T-cell (primary cell): ENCODE measurements at regions not wholly inside any gene's neighbourhood (a gene's known extent, or its start where the extent isn't known, plus 50 kb on each side); places are given as distances from the start of the nearest gene placed in this dataset.

Experiments
- ATAC-seq, 4 experiments: fragments of 200-7000 bp in 3 of 4; fragments of 150-1000 bp in 1 of 4; cut with Tn5 transposase; replicated peaks in 1 of 4; 1 replicate in 3 of 4; 2 replicates in 1 of 4; pipeline ENCODE4 v1.10.0; 2021; ENCODE audit warnings: moderate library complexity in 3 of 4, mild to moderate bottlenecking in 2 of 4, moderate number of reproducible peaks in 1 of 4
- CTCF ChIA-PET, 2 donors: fragments of 300-600 bp; sonication (Branson Sonifier 250); formaldehyde crosslinking; loops; one replicate each; lab custom pipeline; 2022; ENCODE audit warnings: antibody characterized with exemption in 2 of 2; lab: Charles Lee
- POLR2A ChIA-PET, 2 donors: fragments of 300-600 bp; sonication (Branson Sonifier 250); formaldehyde crosslinking; loops; one replicate each; lab custom pipeline; 2022; ENCODE audit warnings: antibody characterized with exemption in 2 of 2; lab: Charles Lee
- DNase-seq, 35 experiments: peaks; one replicate each; pipeline versions ENCODE4 v3.0.0 to v3.0.0-alpha.2; 2013 to 2023
- H3K27ac ChIP-seq: one replicate; pipeline ENCODE4 v1.5.1; 2013; ENCODE audit warnings: low read length
- H3K27me3 ChIP-seq, 2 experiments: replicated peaks in 1 of 2; 1 replicate in 1 of 2; 2 replicates in 1 of 2; pipeline versions ENCODE4 v1.6.1 to v1.7.0; 2013; ENCODE audit warnings: low read length in 1 of 2, mixed read lengths in 1 of 2; ENCODE audit not compliant: control insufficient read depth in 2 of 2, insufficient read depth in 2 of 2; ENCODE audit errors: extremely low read depth in 1 of 2
- H3K36me3 ChIP-seq, 2 donors: 1 replicate in 1 of 2; 2 replicates in 1 of 2; pipeline versions ENCODE4 v1.6.1 to v1.7.0; 2013; ENCODE audit warnings: low read length in 1 of 2; ENCODE audit not compliant: control insufficient read depth in 2 of 2, insufficient read depth in 1 of 2; ENCODE audit errors: extremely low read depth in 1 of 2
- H3K4me1 ChIP-seq, 2 experiments: 1 replicate in 1 of 2; 2 replicates in 1 of 2; pipeline versions ENCODE4 v1.6.1 to v1.7.0; 2013; ENCODE audit warnings: low read length in 2 of 2, mixed read lengths in 1 of 2; ENCODE audit not compliant: insufficient read depth in 2 of 2, control insufficient read depth in 1 of 2; ENCODE audit errors: extremely low read depth in 1 of 2
- H3K4me3 ChIP-seq, 2 donors: 1 replicate in 1 of 2; 2 replicates in 1 of 2; pipeline versions ENCODE4 v1.5.1 to v1.7.0; 2013; ENCODE audit warnings: mild to moderate bottlenecking in 2 of 2, low read length in 1 of 2, moderate library complexity in 1 of 2; ENCODE audit not compliant: control insufficient read depth in 1 of 2; ENCODE audit errors: extremely low read depth in 1 of 2
- H3K9me3 ChIP-seq: 2 replicates; pipeline ENCODE4 v1.7.0; 2013
- H3K27ac Mint-ChIP-seq, 2 donors: one replicate each; pipeline ENCODE4 v1.8.0; 2020 to 2021; ENCODE audit warnings: mild to moderate bottlenecking in 2 of 2, mixed read lengths in 2 of 2
- H3K27me3 Mint-ChIP-seq, 2 donors: one replicate each; pipeline ENCODE4 v1.8.0; 2021 to 2022; ENCODE audit warnings: mixed read lengths in 2 of 2
- H3K36me3 Mint-ChIP-seq: one replicate; pipeline ENCODE4 v1.8.0; 2021; ENCODE audit warnings: mixed read lengths
- H3K4me1 Mint-ChIP-seq, 3 donors: one replicate each; pipeline ENCODE4 v1.8.0; 2020 to 2022; ENCODE audit warnings: mixed read lengths in 3 of 3, mild to moderate bottlenecking in 1 of 3
- H3K4me3 Mint-ChIP-seq, 3 donors: one replicate each; pipeline ENCODE4 v1.8.0; 2020 to 2022; ENCODE audit warnings: mild to moderate bottlenecking in 3 of 3, mixed read lengths in 3 of 3, moderate library complexity in 3 of 3
- H3K9me3 Mint-ChIP-seq, 3 donors: one replicate each; pipeline ENCODE4 v1.8.0; 2020 to 2022; ENCODE audit warnings: mixed read lengths in 3 of 3
- WGBS: methylation state at CpG from one replicate; pipeline ENCODE4 v1.1.5; 2013; ENCODE audit warnings: missing lambda C conversion rate; ENCODE audit not compliant: insufficient coverage; 5-methylcytosine and 5-hydroxymethylcytosine counted together

- no peaks in the 10 kb centered on the region for H3K36me3 ChIP-seq
- ChIA-PET CTCF (no interaction called here), POLR2A (no interaction called here)
- H3K4me1 ChIP-seq: no peaks in the 10 kb centered on the region
- Mint-ChIP-seq H3K36me3 (no peaks in the 10 kb centered on the region), H3K9me3 (peaks cover 0 to 5% (median 0%) of the 10 kb centered on the region in 3 donors), H3K27ac (no peak overlapping the region), H3K4me3 (no peak overlapping the region), H3K4me1 (no peaks in the 10 kb centered on the region), H3K27me3 (no peaks in the 10 kb centered on the region)
- no peak for DNase-seq
- H3K9me3 ChIP-seq: no peaks in the 10 kb centered on the region
- H3K27me3 ChIP-seq: no peaks in the 10 kb centered on the region
- WGBS: no CpG with 5 or more reads among the region's 2 CpGs
- H3K27ac ChIP-seq: no peak overlapping the region
- no peak overlapping the region for H3K4me3 ChIP-seq
- no peak for ATAC-seq
Measured at GRCh38 chr4:162793571-162793970, 373.1 kb downstream of the NAF1 start.

- Mint-ChIP-seq H3K9me3 (peaks cover 0 to 8% (median 0%) of the 10 kb centered on the region in 3 donors), H3K27ac (no peak overlapping the region), H3K4me3 (no peak overlapping the region), H3K36me3 (no peaks in the 10 kb centered on the region), H3K27me3 (no peaks in the 10 kb centered on the region), H3K4me1 (no peaks in the 10 kb centered on the region)
- H3K4me3 ChIP-seq: no peak overlapping the region
- ChIA-PET CTCF (no interaction called here), POLR2A (no interaction called here)
- ATAC-seq (no peak), DNase-seq (no peak)
- H3K4me1 ChIP-seq: no peaks in the 10 kb centered on the region
- no peaks in the 10 kb centered on the region for H3K36me3 ChIP-seq
- no peaks in the 10 kb centered on the region for H3K27me3 ChIP-seq
- H3K9me3 ChIP-seq: no peaks in the 10 kb centered on the region
- no peak overlapping the region for H3K27ac ChIP-seq
- WGBS: no CpG with 5 or more reads among the region's 2 CpGs
Measured at GRCh38 chr4:162793004-162793403, 373.7 kb downstream of the NAF1 start.

- Histone ChIP-seq H3K36me3 (no peaks in the 10 kb centered on the region), H3K4me3 (no peak overlapping the region), H3K27me3 (no peaks in the 10 kb centered on the region), H3K9me3 (no peaks in the 10 kb centered on the region), H3K4me1 (no peaks in the 10 kb centered on the region), H3K27ac (no peak overlapping the region)
- ATAC-seq (no peak), DNase-seq (no peak)
- Mint-ChIP-seq H3K4me1 (no peaks in the 10 kb centered on the region), H3K27me3 (no peaks in the 10 kb centered on the region), H3K9me3 (peaks cover 0 to 8% (median 0%) of the 10 kb centered on the region in 3 donors), H3K4me3 (no peak overlapping the region), H3K36me3 (no peaks in the 10 kb centered on the region), H3K27ac (no peak overlapping the region)
- WGBS: no CpG with 5 or more reads among the region's 2 CpGs
- ChIA-PET CTCF (no interaction called here), POLR2A (no interaction called here)
Measured at GRCh38 chr4:162791226-162791625, 375.5 kb downstream of the NAF1 start.

- Mint-ChIP-seq H3K27me3 (no peaks in the 10 kb centered on the region), H3K4me1 (no peaks in the 10 kb centered on the region), H3K36me3 (no peaks in the 10 kb centered on the region), H3K4me3 (no peak overlapping the region), H3K9me3 (peaks cover 0 to 11% (median 0%) of the 10 kb centered on the region in 3 donors), H3K27ac (no peak overlapping the region)
- Histone ChIP-seq H3K4me1 (no peaks in the 10 kb centered on the region), H3K27ac (no peak overlapping the region), H3K36me3 (no peaks in the 10 kb centered on the region), H3K27me3 (no peaks in the 10 kb centered on the region), H3K4me3 (no peak overlapping the region), H3K9me3 (no peaks in the 10 kb centered on the region)
- POLR2A ChIA-PET: no interaction called here
- CTCF ChIA-PET: no interaction called here
- ATAC-seq (no peak), DNase-seq (no peak)
- WGBS: no CpG with 5 or more reads among the region's 2 CpGs
Measured at GRCh38 chr4:162787120-162787519, 379.6 kb downstream of the NAF1 start.

- peaks cover 0 to 3% (median 0%) of the 10 kb centered on the region in 3 donors for H3K9me3 Mint-ChIP-seq
- DNase-seq (no peak), ATAC-seq (no peak)
- WGBS: no CpG with 5 or more reads among the region's 7 CpGs
- Histone ChIP-seq H3K4me1 (no peaks in the 10 kb centered on the region), H3K27me3 (no peaks in the 10 kb centered on the region), H3K27ac (no peak overlapping the region), H3K9me3 (no peaks in the 10 kb centered on the region), H3K4me3 (no peak overlapping the region), H3K36me3 (no peaks in the 10 kb centered on the region)
- no peaks in the 10 kb centered on the region for H3K27me3 Mint-ChIP-seq
- no peaks in the 10 kb centered on the region for H3K36me3 Mint-ChIP-seq
- CTCF ChIA-PET: no interaction called here
- POLR2A ChIA-PET: interaction anchor here in 1 of 2 donors (0.6 kb wide), 1 partner anchor 1858 kb away, joined by 5 read pairs; no protein-coding TSS in a partner anchor
- H3K27ac Mint-ChIP-seq: no peak overlapping the region
- H3K4me1 Mint-ChIP-seq: no peaks in the 10 kb centered on the region
- no peak overlapping the region for H3K4me3 Mint-ChIP-seq
Measured at GRCh38 chr4:162782778-162783525, 383.7 kb downstream of the NAF1 start.

GRCh38 chr4:162782096-162782777 lies 384.5 kb downstream of the NAF1 start:
- H3K27me3 Mint-ChIP-seq: no peaks in the 10 kb centered on the region
- DNase-seq (no peak), ATAC-seq (no peak)
- POLR2A ChIA-PET: interaction anchor here in 1 of 2 donors (0.6 kb wide), 1 partner anchor 1857 kb away, joined by 5 read pairs; no protein-coding TSS in a partner anchor
- no peaks in the 10 kb centered on the region for H3K36me3 Mint-ChIP-seq
- H3K9me3 Mint-ChIP-seq: peaks cover 0 to 3% (median 0%) of the 10 kb centered on the region in 3 donors
- no peaks in the 10 kb centered on the region for H3K4me1 Mint-ChIP-seq
- Histone ChIP-seq H3K4me3 (no peak overlapping the region), H3K27ac (no peak overlapping the region), H3K9me3 (no peaks in the 10 kb centered on the region), H3K27me3 (no peaks in the 10 kb centered on the region), H3K4me1 (no peaks in the 10 kb centered on the region), H3K36me3 (no peaks in the 10 kb centered on the region)
- H3K4me3 Mint-ChIP-seq: no peak overlapping the region
- no CpG with 5 or more reads among the region's 3 CpGs for WGBS
- H3K27ac Mint-ChIP-seq: no peak overlapping the region
- CTCF ChIA-PET: no interaction called here
